HEK293 (cell line): ENCODE measurements at regions not wholly inside any gene's neighbourhood (a gene's known extent, or its start where the extent isn't known, plus 50 kb on each side); places are given as distances from the start of the nearest gene placed in this dataset.

Experiments
- CTCF ChIA-PET: fragments of 350-600 bp; formaldehyde crosslinking; extraction: SDS; loops from one replicate; lab custom pipeline; 2021; ENCODE audit warnings: antibody characterized with exemption; lab: Yijun Ruan, JAX
- POLR2A ChIA-PET: fragments of 300-600 bp; formaldehyde crosslinking; extraction: SDS; loops from one replicate; lab custom pipeline; 2020; ENCODE audit warnings: antibody characterized with exemption, inconsistent platforms; lab: Yijun Ruan, JAX
- H3K27ac ChIP-seq: fragments of 200-500 bp; sonication (Bioruptor generic); 2 replicates; pipeline ENCODE4 v1.5.1; 2014; ENCODE audit warnings: low read depth, low read length, control low read depth, inconsistent platforms; ENCODE audit errors: extremely low read depth
- H3K36me3 ChIP-seq, 2 experiments: fragments of 200-500 bp in 1 of 2; sonication (Bioruptor generic) in 1 of 2; 1 replicate in 1 of 2; 2 replicates in 1 of 2; pipeline ENCODE4 v1.5.1; 2014 to 2017; ENCODE audit warnings: inconsistent platforms in 2 of 2, low read length in 2 of 2; ENCODE audit not compliant: control insufficient read depth in 2 of 2, insufficient read depth in 1 of 2
- H3K4me1 ChIP-seq: fragments of 200-500 bp; sonication (Bioruptor generic); 2 replicates; pipeline ENCODE4 v1.5.1; 2014; ENCODE audit warnings: mild to moderate bottlenecking, low read length, inconsistent platforms; ENCODE audit not compliant: control insufficient read depth, insufficient read depth
- H3K4me3 ChIP-seq: 2 replicates; pipeline ENCODE4 v1.5.1; 2011; ENCODE audit warnings: low read depth, mild to moderate bottlenecking, control low read depth, low read length, moderate library complexity
- H3K9me3 ChIP-seq: fragments of 200-500 bp; sonication (Bioruptor generic); 2 replicates; pipeline ENCODE4 v1.5.1; 2014; ENCODE audit warnings: low read depth, low read length, inconsistent platforms; ENCODE audit not compliant: control insufficient read depth, insufficient read depth
- EGR2 ChIP-seq: fragments of 450-650 bp; formaldehyde crosslinking; IDR thresholded peaks from 2 replicates; pipeline ENCODE4 v1.5.1; 2016; ENCODE audit warnings: low read depth, missing biosample characterization, missing genetic modification characterization
- HOXC10 ChIP-seq: sonication (generic); formaldehyde crosslinking; IDR thresholded peaks from 2 replicates; pipeline ENCODE4 v1.8.1; 2023; ENCODE audit warnings: mild to moderate bottlenecking, missing genetic modification reagents
- KLF16 ChIP-seq: fragments of 450-650 bp; formaldehyde crosslinking; IDR thresholded peaks from 2 replicates; pipeline ENCODE4 v1.5.1; 2017; ENCODE audit warnings: missing biosample characterization, missing genetic modification characterization
- OSR2 ChIP-seq: fragments of 450-650 bp; formaldehyde crosslinking; IDR thresholded peaks from 2 replicates; pipeline ENCODE4 v1.5.1; 2016; ENCODE audit warnings: missing biosample characterization, missing genetic modification characterization
- SCRT1 ChIP-seq: fragments of 450-650 bp; formaldehyde crosslinking; IDR thresholded peaks from 2 replicates; pipeline ENCODE4 v1.5.1; 2016; ENCODE audit warnings: missing biosample characterization, missing genetic modification characterization, borderline replicate concordance
- SP7 ChIP-seq: fragments of 450-650 bp; formaldehyde crosslinking; IDR thresholded peaks from 2 replicates; pipeline ENCODE4 v1.5.1; 2016; ENCODE audit warnings: missing biosample characterization, missing genetic modification characterization
- TRIM28 ChIP-seq: IDR thresholded peaks from 2 replicates; pipeline ENCODE4 v1.6.1; 2011; ENCODE audit warnings: low read length, control low read depth, borderline replicate concordance
- YY2 ChIP-seq: fragments of 450-650 bp; formaldehyde crosslinking; IDR thresholded peaks from 2 replicates; pipeline ENCODE4 v1.5.1; 2016; ENCODE audit warnings: missing biosample characterization, missing genetic modification characterization
- ZNF16 ChIP-seq: fragments of 450-650 bp; formaldehyde crosslinking; IDR thresholded peaks from 2 replicates; pipeline ENCODE4 v1.5.1; 2016; ENCODE audit warnings: low read depth, missing biosample characterization, missing genetic modification characterization
- ZNF239 ChIP-seq: fragments of 450-650 bp; formaldehyde crosslinking; IDR thresholded peaks from 2 replicates; pipeline ENCODE4 v1.5.1; 2016; ENCODE audit warnings: missing biosample characterization, missing genetic modification characterization
- ZNF248 ChIP-seq: fragments of 450-650 bp; formaldehyde crosslinking; IDR thresholded peaks from 2 replicates; pipeline ENCODE4 v1.5.1; 2017; ENCODE audit warnings: missing biosample characterization, missing genetic modification characterization
- ZNF404 ChIP-seq: fragments of 450-650 bp; formaldehyde crosslinking; IDR thresholded peaks from 2 replicates; pipeline ENCODE4 v1.5.1; 2017; ENCODE audit warnings: missing biosample characterization, missing genetic modification characterization
- ZNF544 ChIP-seq: fragments of 450-650 bp; formaldehyde crosslinking; IDR thresholded peaks from 2 replicates; pipeline ENCODE4 v1.5.0; 2017; ENCODE audit warnings: missing biosample characterization, missing genetic modification characterization
- ZNF610 ChIP-seq: fragments of 450-650 bp; formaldehyde crosslinking; IDR thresholded peaks from 2 replicates; pipeline ENCODE4 v1.5.1; 2016; ENCODE audit warnings: missing biosample characterization, missing genetic modification characterization, borderline replicate concordance
- ZNF660 ChIP-seq: fragments of 450-650 bp; IDR thresholded peaks from 2 replicates; pipeline ENCODE4 v1.5.1; 2018; ENCODE audit warnings: missing biosample characterization, mild to moderate bottlenecking, missing genetic modification characterization
- ZNF677 ChIP-seq: fragments of 450-650 bp; IDR thresholded peaks from 2 replicates; pipeline ENCODE4 v1.5.0; 2018; ENCODE audit warnings: missing biosample characterization, mild to moderate bottlenecking, missing genetic modification characterization, moderate library complexity
- ZNF791 ChIP-seq: fragments of 450-650 bp; formaldehyde crosslinking; IDR thresholded peaks from 2 replicates; pipeline ENCODE4 v1.5.1; 2016; ENCODE audit warnings: missing biosample characterization, missing genetic modification characterization
- TF ChIP-seq, protein P1 (sequence below): fragments of 450-650 bp; formaldehyde crosslinking; IDR thresholded peaks from 2 replicates; pipeline ENCODE4 v1.5.1; 2016; ENCODE audit warnings: missing biosample characterization, missing genetic modification characterization
- TF ChIP-seq, protein P2 (sequence below): fragments of 450-650 bp; formaldehyde crosslinking; IDR thresholded peaks from 2 replicates; pipeline ENCODE4 v1.5.1; 2016; ENCODE audit warnings: missing biosample characterization, missing genetic modification characterization
- TF ChIP-seq, protein P3 (sequence below): fragments of 450-650 bp; formaldehyde crosslinking; IDR thresholded peaks from 2 replicates; pipeline ENCODE4 v1.5.1; 2016; ENCODE audit warnings: missing biosample characterization, missing genetic modification characterization, borderline replicate concordance
- TF ChIP-seq, protein P4 (sequence below): fragments of 450-650 bp; formaldehyde crosslinking; IDR thresholded peaks from 2 replicates; pipeline ENCODE4 v1.5.1; 2017; ENCODE audit warnings: missing biosample characterization, missing genetic modification characterization

DNA sequence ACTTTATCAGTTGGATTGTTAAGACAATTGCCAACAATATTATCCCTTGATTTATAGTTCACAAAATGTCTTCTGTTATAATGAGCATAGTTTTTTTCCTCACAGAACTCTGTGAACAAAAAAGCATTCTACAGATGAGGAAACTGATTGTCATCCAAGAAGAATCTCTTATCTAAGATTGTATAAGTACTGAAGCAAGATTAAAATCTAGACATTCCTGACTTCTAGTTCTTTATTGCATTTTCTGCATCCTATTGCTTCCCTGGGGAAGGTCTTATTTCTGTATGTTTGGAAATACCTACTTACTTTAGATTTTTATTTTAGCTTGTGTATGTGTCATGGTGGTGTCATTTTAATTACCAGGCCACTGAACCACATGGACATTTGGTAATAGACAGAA, 884.9 kb upstream of the WWC1 start (continued):
- TF ChIP-seq, protein P1, sequence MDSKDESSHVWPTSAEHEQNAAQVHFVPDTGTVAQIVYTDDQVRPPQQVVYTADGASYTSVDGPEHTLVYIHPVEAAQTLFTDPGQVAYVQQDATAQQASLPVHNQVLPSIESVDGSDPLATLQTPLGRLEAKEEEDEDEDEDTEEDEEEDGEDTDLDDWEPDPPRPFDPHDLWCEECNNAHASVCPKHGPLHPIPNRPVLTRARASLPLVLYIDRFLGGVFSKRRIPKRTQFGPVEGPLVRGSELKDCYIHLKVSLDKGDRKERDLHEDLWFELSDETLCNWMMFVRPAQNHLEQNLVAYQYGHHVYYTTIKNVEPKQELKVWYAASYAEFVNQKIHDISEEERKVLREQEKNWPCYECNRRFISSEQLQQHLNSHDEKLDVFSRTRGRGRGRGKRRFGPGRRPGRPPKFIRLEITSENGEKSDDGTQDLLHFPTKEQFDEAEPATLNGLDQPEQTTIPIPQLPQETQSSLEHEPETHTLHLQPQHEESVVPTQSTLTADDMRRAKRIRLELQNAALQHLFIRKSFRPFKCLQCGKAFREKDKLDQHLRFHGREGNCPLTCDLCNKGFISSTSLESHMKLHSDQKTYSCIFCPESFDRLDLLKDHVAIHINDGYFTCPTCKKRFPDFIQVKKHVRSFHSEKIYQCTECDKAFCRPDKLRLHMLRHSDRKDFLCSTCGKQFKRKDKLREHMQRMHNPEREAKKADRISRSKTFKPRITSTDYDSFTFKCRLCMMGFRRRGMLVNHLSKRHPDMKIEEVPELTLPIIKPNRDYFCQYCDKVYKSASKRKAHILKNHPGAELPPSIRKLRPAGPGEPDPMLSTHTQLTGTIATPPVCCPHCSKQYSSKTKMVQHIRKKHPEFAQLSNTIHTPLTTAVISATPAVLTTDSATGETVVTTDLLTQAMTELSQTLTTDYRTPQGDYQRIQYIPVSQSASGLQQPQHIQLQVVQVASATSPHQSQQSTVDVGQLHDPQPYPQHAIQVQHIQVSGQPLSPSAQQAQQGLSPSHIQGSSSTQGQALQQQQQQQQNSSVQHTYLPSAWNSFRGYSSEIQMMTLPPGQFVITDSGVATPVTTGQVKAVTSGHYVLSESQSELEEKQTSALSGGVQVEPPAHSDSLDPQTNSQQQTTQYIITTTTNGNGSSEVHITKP: no peak

DNA sequence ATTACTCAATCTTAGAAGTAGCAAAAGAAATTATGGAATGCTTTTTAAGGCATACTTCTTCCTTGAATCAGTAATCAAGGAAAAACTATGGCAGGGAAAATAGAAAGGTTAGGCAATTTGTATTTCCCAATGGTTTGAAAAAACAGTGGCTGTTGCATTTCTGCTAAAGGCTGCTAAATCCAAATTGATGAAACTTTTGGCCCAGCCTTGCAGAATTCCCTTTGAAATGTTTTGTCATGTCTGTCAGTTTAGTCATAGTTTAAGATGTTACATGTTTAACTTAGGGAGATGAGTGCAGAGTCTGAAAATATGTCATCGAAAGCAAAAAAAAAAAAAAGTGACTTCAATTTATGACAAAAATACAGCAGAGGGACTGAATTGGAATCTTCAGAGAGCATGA, 878.9 kb upstream of the WWC1 start:
- no peaks in the 10 kb centered on the region for H3K9me3 ChIP-seq
- TF ChIP-seq YY2 (tag by site-specific recombination) (no peak), EGR2 (tag by site-specific recombination) (no peak), ZNF16 (no peak), HOXC10 (CRISPR knock-in tag) (no peak), TRIM28 (no peak), ZNF791 (no peak), SCRT1 (tag by site-specific recombination) (no peak), ZNF404 (tag by site-specific recombination) (no peak), ZNF544 (tag by site-specific recombination) (no peak), ZNF677 (tag by site-specific recombination) (no peak), ZNF660 (tag by site-specific recombination) (no peak), ZNF610 (tag by site-specific recombination) (no peak), OSR2 (no peak), SP7 (no peak), ZNF239 (tag by site-specific recombination) (no peak), KLF16 (no peak), ZNF248 (no peak)
- TF ChIP-seq, protein P2, sequence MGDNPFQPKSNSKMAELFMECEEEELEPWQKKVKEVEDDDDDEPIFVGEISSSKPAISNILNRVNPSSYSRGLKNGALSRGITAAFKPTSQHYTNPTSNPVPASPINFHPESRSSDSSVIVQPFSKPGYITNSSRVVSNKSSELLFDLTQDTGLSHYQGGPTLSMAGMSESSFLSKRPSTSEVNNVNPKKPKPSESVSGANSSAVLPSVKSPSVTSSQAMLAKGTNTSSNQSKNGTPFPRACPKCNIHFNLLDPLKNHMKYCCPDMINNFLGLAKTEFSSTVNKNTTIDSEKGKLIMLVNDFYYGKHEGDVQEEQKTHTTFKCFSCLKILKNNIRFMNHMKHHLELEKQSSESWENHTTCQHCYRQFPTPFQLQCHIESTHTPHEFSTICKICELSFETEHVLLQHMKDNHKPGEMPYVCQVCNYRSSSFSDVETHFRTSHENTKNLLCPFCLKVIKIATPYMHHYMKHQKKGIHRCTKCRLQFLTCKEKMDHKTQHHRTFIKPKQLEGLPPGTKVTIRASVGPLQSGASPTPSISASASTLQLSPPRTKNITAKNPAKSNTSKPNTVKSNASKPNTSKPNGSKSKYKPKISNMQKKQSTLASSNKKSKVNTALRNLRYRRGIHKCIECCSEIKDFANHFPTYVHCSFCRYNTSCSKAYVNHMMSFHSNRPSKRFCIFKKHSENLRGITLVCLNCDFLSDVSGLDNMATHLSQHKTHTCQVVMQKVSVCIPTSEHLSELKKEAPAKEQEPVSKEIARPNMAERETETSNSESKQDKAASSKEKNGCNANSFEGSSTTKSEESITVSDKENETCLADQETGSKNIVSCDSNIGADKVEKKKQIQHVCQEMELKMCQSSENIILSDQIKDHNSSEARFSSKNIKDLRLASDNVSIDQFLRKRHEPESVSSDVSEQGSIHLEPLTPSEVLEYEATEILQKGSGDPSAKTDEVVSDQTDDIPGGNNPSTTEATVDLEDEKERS: no peak
- TF ChIP-seq, protein P3, sequence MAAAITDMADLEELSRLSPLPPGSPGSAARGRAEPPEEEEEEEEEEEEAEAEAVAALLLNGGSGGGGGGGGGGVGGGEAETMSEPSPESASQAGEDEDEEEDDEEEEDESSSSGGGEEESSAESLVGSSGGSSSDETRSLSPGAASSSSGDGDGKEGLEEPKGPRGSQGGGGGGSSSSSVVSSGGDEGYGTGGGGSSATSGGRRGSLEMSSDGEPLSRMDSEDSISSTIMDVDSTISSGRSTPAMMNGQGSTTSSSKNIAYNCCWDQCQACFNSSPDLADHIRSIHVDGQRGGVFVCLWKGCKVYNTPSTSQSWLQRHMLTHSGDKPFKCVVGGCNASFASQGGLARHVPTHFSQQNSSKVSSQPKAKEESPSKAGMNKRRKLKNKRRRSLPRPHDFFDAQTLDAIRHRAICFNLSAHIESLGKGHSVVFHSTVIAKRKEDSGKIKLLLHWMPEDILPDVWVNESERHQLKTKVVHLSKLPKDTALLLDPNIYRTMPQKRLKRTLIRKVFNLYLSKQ: no peak
- TF ChIP-seq, protein P4, sequence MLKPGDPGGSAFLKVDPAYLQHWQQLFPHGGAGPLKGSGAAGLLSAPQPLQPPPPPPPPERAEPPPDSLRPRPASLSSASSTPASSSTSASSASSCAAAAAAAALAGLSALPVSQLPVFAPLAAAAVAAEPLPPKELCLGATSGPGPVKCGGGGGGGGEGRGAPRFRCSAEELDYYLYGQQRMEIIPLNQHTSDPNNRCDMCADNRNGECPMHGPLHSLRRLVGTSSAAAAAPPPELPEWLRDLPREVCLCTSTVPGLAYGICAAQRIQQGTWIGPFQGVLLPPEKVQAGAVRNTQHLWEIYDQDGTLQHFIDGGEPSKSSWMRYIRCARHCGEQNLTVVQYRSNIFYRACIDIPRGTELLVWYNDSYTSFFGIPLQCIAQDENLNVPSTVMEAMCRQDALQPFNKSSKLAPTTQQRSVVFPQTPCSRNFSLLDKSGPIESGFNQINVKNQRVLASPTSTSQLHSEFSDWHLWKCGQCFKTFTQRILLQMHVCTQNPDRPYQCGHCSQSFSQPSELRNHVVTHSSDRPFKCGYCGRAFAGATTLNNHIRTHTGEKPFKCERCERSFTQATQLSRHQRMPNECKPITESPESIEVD (tag by site-specific recombination): no peak
- ChIA-PET CTCF (no interaction called here), POLR2A (no interaction called here)
- H3K4me3 ChIP-seq: no peak overlapping the region
- H3K4me1 ChIP-seq: no peaks in the 10 kb centered on the region
- no peaks in the 10 kb centered on the region for H3K36me3 ChIP-seq
- no peak overlapping the region for H3K27ac ChIP-seq
